ENCODE measurements at regions not wholly inside any gene's neighbourhood (a gene's known extent, or its start where the extent isn't known, plus 50 kb on each side); places are given as distances from the start of the nearest gene placed in this dataset.
A peak's percentile ranks its signal among the peaks of the same experiment; 100 is the strongest.

DNA sequence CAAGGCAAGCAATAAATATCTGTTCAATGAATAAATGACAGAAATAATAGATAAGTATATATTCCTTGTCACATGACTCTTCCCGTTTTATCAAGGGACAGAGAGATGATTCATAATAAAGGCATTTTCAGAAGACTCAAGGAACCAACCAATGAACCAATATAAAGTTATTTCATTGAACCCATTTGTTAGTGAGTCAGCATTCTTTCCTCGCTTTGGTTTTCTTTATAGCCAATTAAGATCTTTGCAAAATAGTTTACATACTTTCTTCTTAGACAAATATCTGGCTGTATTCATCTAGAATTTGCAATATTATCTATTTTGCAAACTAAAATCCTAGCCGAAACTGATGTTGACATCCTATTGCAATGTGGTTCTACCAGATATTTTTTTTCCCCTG lies 269.4 kb downstream of the IL15 start:
- Histone ChIP-seq H3K4me1 (ENCODE audit: control insufficient read depth in 5 of 5, insufficient read depth in 5 of 5, low read length in 5 of 5) (no peaks in the 10 kb centered on the region), H3K36me3 (ENCODE audit: control insufficient read depth in 4 of 4, insufficient read depth in 4 of 4, low read length in 4 of 4) (no peaks in the 10 kb centered on the region), H3K4me3 (no peak overlapping the region), H3K9me3 (ENCODE audit: control insufficient read depth in 4 of 4, insufficient read depth in 3 of 4, low read length in 3 of 4) (no peaks in the 10 kb centered on the region), H3K9ac (ENCODE audit: insufficient read depth in 1 of 2, low read length in 2 of 2) (no peak overlapping the region), H3K27me3 (ENCODE audit: control insufficient read depth in 3 of 3, insufficient read depth in 3 of 3, low read length in 2 of 3) (no peaks in the 10 kb centered on the region), H3K27ac (ENCODE audit: low read depth in 1 of 2, low read length in 1 of 2) (no peak overlapping the region)
- TF ChIP-seq CTCF (IDR thresholded peaks at IDR 0.05; ENCODE audit: control extremely low read depth, extremely low read depth): no peak
- ATAC-seq (ENCODE audit: insufficient read depth, low FRiP score) (no peak), DNase-seq (no peak)
- 78 to 86% methylated on average over 3 of the region's 3 CpGs for WGBS, 2 donors

- ATAC-seq (ENCODE audit: insufficient read depth, low FRiP score): no peak
- TF ChIP-seq CTCF (IDR thresholded peaks at IDR 0.05; ENCODE audit: control extremely low read depth, extremely low read depth): no peak
Measured at GRCh38 chr4:141909541-141909940, 273.2 kb downstream of the IL15 start.

GRCh38 chr4:141912831-141913230 lies 276.4 kb downstream of the IL15 start:
- TF ChIP-seq CTCF (IDR thresholded peaks at IDR 0.05; ENCODE audit: control extremely low read depth, extremely low read depth): no peak
- no peak for ATAC-seq (ENCODE audit: insufficient read depth, low FRiP score)
- H3K4me1 ChIP-seq (ENCODE audit: control insufficient read depth in 5 of 5, insufficient read depth in 5 of 5, low read length in 5 of 5): no peaks in the 10 kb centered on the region
- 12 to 16% methylated on average over 4 of the region's 4 CpGs for WGBS, 2 donors
- H3K27ac ChIP-seq (ENCODE audit: low read depth in 1 of 2, low read length in 1 of 2): no peak overlapping the region
- no peaks in the 10 kb centered on the region for H3K9me3 ChIP-seq (ENCODE audit: control insufficient read depth in 4 of 4, insufficient read depth in 3 of 4, low read length in 3 of 4)
- H3K4me3 ChIP-seq: no peak overlapping the region
- peak in 2 of 3 donors; percentile 25 to 46 for DNase-seq
- H3K36me3 ChIP-seq (ENCODE audit: control insufficient read depth in 4 of 4, insufficient read depth in 4 of 4, low read length in 4 of 4): no peaks in the 10 kb centered on the region
- H3K9ac ChIP-seq (ENCODE audit: insufficient read depth in 1 of 2, low read length in 2 of 2): no peak overlapping the region
- H3K27me3 ChIP-seq (ENCODE audit: control insufficient read depth in 3 of 3, insufficient read depth in 3 of 3, low read length in 2 of 3): no peaks in the 10 kb centered on the region

More at GRCh38 chr4:141909541-141909940, 273.2 kb downstream of the IL15 start:
- Histone ChIP-seq H3K9ac (ENCODE audit: insufficient read depth in 1 of 2, low read length in 2 of 2) (no peak overlapping the region), H3K9me3 (ENCODE audit: control insufficient read depth in 4 of 4, insufficient read depth in 3 of 4, low read length in 3 of 4) (no peaks in the 10 kb centered on the region), H3K27ac (ENCODE audit: low read depth in 1 of 2, low read length in 1 of 2) (no peak overlapping the region), H3K27me3 (ENCODE audit: control insufficient read depth in 3 of 3, insufficient read depth in 3 of 3, low read length in 2 of 3) (no peaks in the 10 kb centered on the region), H3K36me3 (ENCODE audit: control insufficient read depth in 4 of 4, insufficient read depth in 4 of 4, low read length in 4 of 4) (no peaks in the 10 kb centered on the region), H3K4me3 (no peak overlapping the region), H3K4me1 (ENCODE audit: control insufficient read depth in 5 of 5, insufficient read depth in 5 of 5, low read length in 5 of 5) (no peaks in the 10 kb centered on the region)
- DNase-seq: no peak

- H3K9me3 ChIP-seq (ENCODE audit: control insufficient read depth in 4 of 4, insufficient read depth in 3 of 4, low read length in 3 of 4): no peaks in the 10 kb centered on the region
- H3K4me3 ChIP-seq: no peak overlapping the region
- no peaks in the 10 kb centered on the region for H3K4me1 ChIP-seq (ENCODE audit: control insufficient read depth in 5 of 5, insufficient read depth in 5 of 5, low read length in 5 of 5)
- DNase-seq (no peak), ATAC-seq (ENCODE audit: insufficient read depth, low FRiP score) (no peak)
- H3K9ac ChIP-seq (ENCODE audit: insufficient read depth in 1 of 2, low read length in 2 of 2): no peak overlapping the region
- H3K36me3 ChIP-seq (ENCODE audit: control insufficient read depth in 4 of 4, insufficient read depth in 4 of 4, low read length in 4 of 4): no peaks in the 10 kb centered on the region
- 88 to 98% methylated on average over 1 of the region's 1 CpG for WGBS, 2 donors
- H3K27me3 ChIP-seq (ENCODE audit: control insufficient read depth in 3 of 3, insufficient read depth in 3 of 3, low read length in 2 of 3): no peaks in the 10 kb centered on the region
- no peak overlapping the region for H3K27ac ChIP-seq (ENCODE audit: low read depth in 1 of 2, low read length in 1 of 2)
- no peak for TF ChIP-seq CTCF (IDR thresholded peaks at IDR 0.05; ENCODE audit: control extremely low read depth, extremely low read depth)
Measured at GRCh38 chr4:141913928-141914327, 277.5 kb downstream of the IL15 start.
